ENCODE measurements at regions not wholly inside any gene's neighbourhood (a gene's known extent, or its start where the extent isn't known, plus 50 kb on each side); places are given as distances from the start of the nearest gene placed in this dataset.

- no peak for DNase-seq (ENCODE audit: low read depth in 2 of 2)
These were observed 248.4 kb upstream of the LMCD1 start for GRCh38 chr3:8253201-8253600.

- no peak for DNase-seq (ENCODE audit: low read depth in 2 of 2)
These were observed 247.1 kb upstream of the LMCD1 start for GRCh38 chr3:8254489-8254888.

- no peak for DNase-seq (ENCODE audit: low read depth in 2 of 2)
These were observed 245.9 kb upstream of the LMCD1 start for GRCh38 chr3:8255725-8256124.

- DNase-seq (ENCODE audit: low read depth in 2 of 2), result no peak
These were observed 245.1 kb upstream of the LMCD1 start for GRCh38 chr3:8256441-8257071.

GRCh38 chr3:8261018-8261417, 240.6 kb upstream of the LMCD1 start:
- DNase-seq (ENCODE audit: low read depth in 2 of 2), result no peak

- DNase-seq (ENCODE audit: low read depth in 2 of 2), result no peak
These were observed 234.9 kb upstream of the LMCD1 start for GRCh38 chr3:8266730-8267131.

GRCh38 chr3:8273479-8273878, 228.1 kb upstream of the LMCD1 start:
- DNase-seq (ENCODE audit: low read depth in 2 of 2), result no peak

- no peak for DNase-seq (ENCODE audit: low read depth in 2 of 2)
These were observed 225.6 kb upstream of the LMCD1 start for GRCh38 chr3:8276056-8276455.

GRCh38 chr3:8276506-8276905, 225.1 kb upstream of the LMCD1 start:
- no peak for DNase-seq (ENCODE audit: low read depth in 2 of 2)

- DNase-seq (ENCODE audit: low read depth in 2 of 2), result no peak
These were observed 223.2 kb upstream of the LMCD1 start for GRCh38 chr3:8278448-8278847.

- no peak for DNase-seq (ENCODE audit: low read depth in 2 of 2)
These were observed 222.1 kb upstream of the LMCD1 start for GRCh38 chr3:8279476-8279875.

- DNase-seq (ENCODE audit: low read depth in 2 of 2), result no peak
These were observed 221.6 kb upstream of the LMCD1 start for GRCh38 chr3:8279886-8280550.

GRCh38 chr3:8282541-8283165, 219.0 kb upstream of the LMCD1 start:
- DNase-seq (ENCODE audit: low read depth in 2 of 2), result no peak

- DNase-seq (ENCODE audit: low read depth in 2 of 2), result no peak
These were observed 218.4 kb upstream of the LMCD1 start for GRCh38 chr3:8283193-8283592.

- DNase-seq (ENCODE audit: low read depth in 2 of 2), result no peak
These were observed 215.5 kb upstream of the LMCD1 start for GRCh38 chr3:8286086-8286485.

- no peak for DNase-seq (ENCODE audit: low read depth in 2 of 2)
These were observed 214.9 kb upstream of the LMCD1 start for GRCh38 chr3:8286749-8287148.

- DNase-seq (ENCODE audit: low read depth in 2 of 2), result no peak
These were observed 211.0 kb upstream of the LMCD1 start for GRCh38 chr3:8290611-8291010.

GRCh38 chr3:8296461-8296860, 205.2 kb upstream of the LMCD1 start:
- DNase-seq (ENCODE audit: low read depth in 2 of 2), result no peak

- DNase-seq (ENCODE audit: low read depth in 2 of 2), result no peak
These were observed 203.3 kb upstream of the LMCD1 start for GRCh38 chr3:8298021-8298954.

GRCh38 chr3:8301977-8302735, 199.5 kb upstream of the LMCD1 start:
- no peak for DNase-seq (ENCODE audit: low read depth in 2 of 2)

GRCh38 chr3:8303466-8303865, 198.2 kb upstream of the LMCD1 start:
- no peak for DNase-seq (ENCODE audit: low read depth in 2 of 2)

GRCh38 chr3:8305371-8305770, 196.3 kb upstream of the LMCD1 start:
- DNase-seq (ENCODE audit: low read depth in 2 of 2), result no peak
